ENCODE measurements at regions not wholly inside any gene's neighbourhood (a gene's known extent, or its start where the extent isn't known, plus 50 kb on each side); places are given as distances from the start of the nearest gene placed in this dataset.

GRCh38 chr3:181105646-181106045 lies 116.1 kb upstream of the DNAJC19 start:
- intact Hi-C loops (cut with micrococcal nuclease) = no loop called here

DNA sequence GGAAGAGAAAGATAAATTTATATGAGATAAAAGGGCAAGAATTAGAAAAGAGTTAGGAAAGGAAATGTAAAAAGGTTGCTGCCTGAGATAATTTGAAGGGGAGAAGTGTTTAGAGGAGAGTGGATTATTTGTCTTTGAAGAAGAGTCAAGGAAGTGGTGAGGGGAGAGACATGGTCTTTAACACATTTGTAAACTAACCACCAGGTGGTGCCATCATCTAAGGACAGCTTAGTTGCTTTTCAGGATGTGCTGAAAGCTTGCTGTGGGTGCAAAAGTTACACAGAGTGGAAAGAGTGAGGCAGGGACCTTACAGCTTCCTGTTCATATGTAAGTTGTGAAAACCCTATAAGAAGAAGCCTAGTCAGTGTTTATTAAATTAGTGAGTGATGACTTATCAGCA lies 114.1 kb upstream of the DNAJC19 start:
- intact Hi-C loops (cut with micrococcal nuclease) = loop anchor here (1.0 to 5.0 kb wide), 2 partner anchors 224 to 1580 kb away; no protein-coding TSS in a partner anchor

DNA sequence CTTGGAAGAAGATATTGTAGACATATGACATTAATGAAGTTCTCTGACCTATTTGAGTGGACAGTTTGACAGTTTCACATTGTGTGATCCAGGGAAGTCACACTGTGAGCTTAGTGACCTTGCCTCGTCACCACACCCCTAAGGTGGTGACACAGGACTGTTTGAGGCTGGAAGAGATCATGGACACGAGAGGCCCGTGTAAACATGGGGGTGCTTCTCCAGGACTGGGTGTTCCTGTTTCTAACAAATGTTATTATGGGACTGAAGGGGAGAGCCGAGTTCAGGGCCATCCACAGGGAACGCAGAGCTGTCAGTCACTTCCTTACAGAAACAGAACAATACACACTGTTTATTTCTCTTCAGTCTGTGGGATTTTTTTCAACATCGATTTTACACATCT lies 96.5 kb upstream of the DNAJC19 start:
- intact Hi-C loops (cut with micrococcal nuclease) = no loop called here

GRCh38 chr3:181081930-181082329 lies 92.4 kb upstream of the DNAJC19 start:
- intact Hi-C loops (cut with micrococcal nuclease) = no loop called here

DNA sequence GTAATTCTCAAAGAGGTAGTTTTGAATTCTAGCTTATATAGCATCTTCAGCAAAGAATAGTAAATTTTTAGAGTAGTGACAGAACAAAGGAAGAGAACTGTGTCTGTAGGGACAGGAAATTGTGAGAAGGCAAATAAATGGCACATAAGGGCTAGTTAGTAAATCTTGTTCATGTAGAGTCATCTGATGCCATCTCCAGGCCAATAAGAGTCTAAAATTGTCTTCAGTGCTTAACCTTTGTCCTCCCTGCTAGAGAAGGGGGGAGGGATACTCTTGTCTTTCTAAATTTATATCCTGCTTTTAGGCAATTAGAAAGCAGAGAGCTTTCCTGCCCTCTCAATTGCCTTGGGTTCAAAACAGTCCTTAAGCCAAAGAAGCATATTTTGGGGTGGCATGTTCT lies 87.0 kb upstream of the DNAJC19 start:
- intact Hi-C loops (cut with micrococcal nuclease) = no loop called here

DNA sequence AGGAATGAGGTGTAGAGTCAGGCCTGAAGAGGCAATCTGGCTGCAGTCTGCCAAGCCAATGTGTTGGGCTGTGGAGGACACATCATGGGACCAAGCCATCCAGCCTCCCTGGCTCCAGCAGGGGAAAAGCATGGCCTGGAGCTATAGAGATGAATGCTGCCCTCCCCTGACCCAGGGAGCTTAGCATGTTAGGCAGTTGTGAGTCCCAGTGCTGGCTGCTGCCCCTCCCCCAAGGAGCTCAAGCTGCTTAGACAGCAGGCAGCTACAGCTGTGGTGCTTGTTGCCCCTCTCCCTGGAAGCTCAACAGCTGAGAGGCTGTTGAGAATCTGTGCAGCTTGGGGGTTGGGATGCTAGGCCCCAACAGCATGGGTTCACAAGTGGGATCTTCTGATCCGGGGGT lies 85.6 kb upstream of the DNAJC19 start:
- intact Hi-C loops (cut with micrococcal nuclease) = no loop called here

GRCh38 chr3:181066143-181067087 lies 76.9 kb upstream of the DNAJC19 start:
- intact Hi-C loops (cut with micrococcal nuclease) = no loop called here

DNA sequence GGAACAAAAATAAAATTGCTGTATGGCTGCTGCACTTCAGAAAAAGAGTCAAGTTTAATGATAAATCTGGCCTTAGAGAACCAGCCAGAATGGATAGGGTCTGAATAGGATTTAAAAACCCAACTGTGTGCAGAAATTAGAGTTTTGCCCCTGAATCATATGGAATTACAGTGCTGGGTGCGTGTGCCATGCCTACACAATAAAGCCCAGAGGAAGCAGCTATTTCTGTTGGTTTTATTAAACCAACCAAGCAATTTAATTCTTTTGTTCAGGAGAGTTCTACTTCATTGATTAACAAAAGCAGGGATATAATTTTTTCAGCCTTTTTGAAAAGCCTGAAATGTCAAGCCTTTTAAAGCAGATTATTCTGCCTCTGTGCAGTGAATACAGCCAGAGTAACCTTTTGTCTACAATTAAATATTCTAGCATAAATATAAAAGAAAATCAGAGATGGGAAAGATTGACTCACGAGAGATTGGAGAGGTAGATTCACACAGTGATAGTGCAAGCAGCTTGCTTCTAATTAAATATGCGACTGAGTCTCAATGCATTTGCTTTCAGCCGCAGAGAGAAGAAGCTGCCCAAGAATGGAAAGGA lies 66.7 kb upstream of the DNAJC19 start:
- intact Hi-C loops (cut with micrococcal nuclease) = no loop called here

GRCh38 chr3:181054538-181054937 lies 65.0 kb upstream of the DNAJC19 start:
- intact Hi-C loops (cut with micrococcal nuclease) = no loop called here

- intact Hi-C loops (cut with micrococcal nuclease) = no loop called here
These were observed 62.7 kb upstream of the DNAJC19 start for GRCh38 chr3:181052256-181052655.

DNA sequence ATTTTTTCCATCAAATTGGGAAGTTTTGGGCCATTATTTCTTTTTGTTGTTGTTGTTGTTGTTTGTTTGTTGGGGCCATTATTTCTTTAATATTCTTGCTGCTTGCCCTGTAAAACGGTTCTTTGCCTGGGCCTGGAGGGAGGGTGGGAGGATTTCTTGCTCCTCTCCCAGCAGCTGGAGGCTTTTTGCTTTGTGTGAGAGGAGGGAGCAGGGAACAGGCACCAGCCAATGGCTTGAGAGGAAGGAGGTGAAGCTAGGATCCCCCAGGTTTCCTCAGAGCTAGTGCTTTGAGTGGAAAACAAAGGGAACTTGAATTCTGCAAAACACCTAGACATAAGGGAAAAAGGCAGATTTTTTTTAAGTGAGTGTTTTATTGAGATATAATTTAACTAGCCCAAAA lies 61.2 kb upstream of the DNAJC19 start:
- intact Hi-C loops (cut with micrococcal nuclease) = no loop called here

DNA sequence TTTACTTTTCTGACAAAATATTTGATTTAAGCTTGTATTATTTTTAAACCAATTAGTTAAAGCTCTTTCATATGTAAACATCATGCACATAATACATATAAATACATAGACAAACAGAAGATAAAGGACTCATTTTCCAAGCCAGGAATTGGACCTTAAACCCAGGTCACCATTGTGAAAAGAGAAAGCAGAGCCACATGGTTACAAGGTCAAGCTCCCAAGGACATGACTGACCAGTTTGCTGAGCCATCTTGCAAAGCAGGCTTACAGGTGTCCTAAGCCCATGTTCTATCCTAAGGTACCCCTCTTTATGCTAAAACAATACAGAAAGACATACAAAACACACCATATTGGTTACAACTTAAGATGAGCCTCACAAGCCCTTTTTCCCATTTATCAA lies 50.5 kb upstream of the DNAJC19 start:
- intact Hi-C loops (cut with micrococcal nuclease) = no loop called here

Measured in T-helper 1 cell treated with Interleukin-12 subunit alpha and Interleukin-12 subunit beta and Interleukin-4 antibody, amounts not matched to agents 30 ng/mL and 1 ng/mL, for 36 hours (primary cell).